HG03342 (cell line): ENCODE measurements at regions not wholly inside any gene's neighbourhood (a gene's known extent, or its start where the extent isn't known, plus 50 kb on each side); places are given as distances from the start of the nearest gene placed in this dataset.

ENCODE experiments used
- ATAC-seq: cut with Tn5 transposase; IDR thresholded peaks from one replicate; pipeline ENCODE4 v1.9.1; 2021; ENCODE audit warnings: mild to moderate bottlenecking, moderate library complexity; ENCODE audit not compliant: unreplicated experiment

- no peak for ATAC-seq
Measured at GRCh38 chr15:93583968-93584367, 495.0 kb upstream of the RGMA start.

DNA sequence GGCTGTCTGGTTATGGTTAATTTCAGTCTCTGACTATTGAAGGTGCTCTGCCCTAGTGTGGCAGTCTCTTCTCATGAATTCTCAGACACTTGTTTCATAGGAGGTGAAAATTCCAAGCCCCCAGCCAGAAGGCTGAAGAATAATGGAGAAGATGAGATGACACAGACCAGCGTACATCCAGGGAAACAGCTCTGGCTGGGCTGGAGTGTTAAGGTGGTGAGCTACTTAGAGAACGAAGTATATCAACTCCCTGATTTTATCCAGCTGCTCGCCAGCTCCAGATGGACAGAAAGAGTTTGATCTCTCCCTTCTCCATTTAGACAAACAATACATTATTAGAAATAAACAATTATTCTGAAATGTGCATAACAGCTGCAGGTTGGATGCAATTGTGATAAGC is 494.5 kb upstream of the RGMA start:
- no peak for ATAC-seq

GRCh38 chr15:93570527-93570926 is 481.5 kb upstream of the RGMA start:
- ATAC-seq, result no peak

GRCh38 chr15:93566762-93567161 is 477.8 kb upstream of the RGMA start:
- ATAC-seq, result no peak

GRCh38 chr15:93565201-93565600 is 476.2 kb upstream of the RGMA start:
- ATAC-seq, result no peak

DNA sequence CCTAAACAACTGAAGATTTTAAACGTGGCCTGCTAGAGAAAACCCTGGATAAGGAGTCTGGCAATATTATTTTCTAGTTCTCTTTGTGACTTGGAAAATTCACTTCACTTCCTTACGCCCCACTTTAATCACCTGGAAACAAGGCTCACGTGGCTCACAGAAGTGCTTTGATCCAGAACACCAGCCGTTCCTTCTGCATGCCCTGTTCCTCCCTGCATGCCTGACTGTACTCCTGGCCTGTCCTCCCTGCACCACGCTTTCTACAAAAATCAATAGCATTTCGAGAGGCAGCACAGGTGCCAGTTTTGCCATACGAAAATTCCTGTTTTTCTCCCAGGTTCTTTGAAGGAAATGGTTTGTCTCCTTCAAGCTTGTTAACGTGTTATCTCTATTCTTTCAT is 474.2 kb upstream of the RGMA start:
- ATAC-seq, result no peak

GRCh38 chr15:93562395-93563123 is 473.5 kb upstream of the RGMA start:
- ATAC-seq, result no peak

GRCh38 chr15:93557696-93558095 is 468.7 kb upstream of the RGMA start:
- ATAC-seq, result no peak

- no peak for ATAC-seq
Measured at GRCh38 chr15:93553167-93553935, 464.3 kb upstream of the RGMA start.

DNA sequence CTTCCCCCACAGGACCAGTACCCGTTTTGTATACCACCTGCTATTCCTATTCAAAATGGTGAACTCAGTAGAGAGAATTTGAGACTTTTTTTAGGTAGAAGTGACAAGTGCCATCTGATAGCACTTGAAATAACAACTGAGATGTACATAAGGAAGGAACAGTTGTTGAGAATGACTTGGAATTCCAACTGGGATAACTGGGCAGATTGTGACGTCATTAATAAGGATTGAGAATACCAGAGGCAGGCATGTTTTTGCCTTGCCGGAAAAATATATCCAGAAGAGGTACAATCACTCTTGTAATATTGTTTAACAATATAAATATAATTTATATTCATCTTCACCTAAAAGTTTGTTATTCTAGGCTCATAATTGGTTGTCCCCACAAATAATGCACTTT is 454.1 kb upstream of the RGMA start:
- ATAC-seq, result no peak

- ATAC-seq, result no peak
Measured at GRCh38 chr15:93527374-93528050, 438.5 kb upstream of the RGMA start.

DNA sequence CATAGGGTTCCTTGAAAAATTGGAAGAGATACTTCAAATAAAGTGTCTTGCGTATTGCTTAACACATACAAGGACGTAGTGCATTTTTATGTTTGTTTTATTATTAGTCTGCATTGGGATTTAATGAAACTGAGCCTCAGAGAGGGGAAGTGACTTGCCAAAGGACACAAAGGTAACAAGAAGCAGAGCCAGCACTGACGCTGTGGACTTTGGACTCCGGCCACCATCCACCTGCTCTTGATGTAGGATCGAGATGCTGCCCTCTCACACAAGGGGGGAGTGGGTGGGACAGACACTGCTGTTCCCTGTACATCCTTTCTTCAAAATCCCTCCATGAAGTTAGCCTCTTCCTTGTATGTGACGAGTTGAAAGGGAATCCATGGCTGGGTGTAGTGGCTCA is 435.4 kb upstream of the RGMA start:
- ATAC-seq, result no peak

- no peak for ATAC-seq
Measured at GRCh38 chr15:93523481-93523880, 434.5 kb upstream of the RGMA start.

DNA sequence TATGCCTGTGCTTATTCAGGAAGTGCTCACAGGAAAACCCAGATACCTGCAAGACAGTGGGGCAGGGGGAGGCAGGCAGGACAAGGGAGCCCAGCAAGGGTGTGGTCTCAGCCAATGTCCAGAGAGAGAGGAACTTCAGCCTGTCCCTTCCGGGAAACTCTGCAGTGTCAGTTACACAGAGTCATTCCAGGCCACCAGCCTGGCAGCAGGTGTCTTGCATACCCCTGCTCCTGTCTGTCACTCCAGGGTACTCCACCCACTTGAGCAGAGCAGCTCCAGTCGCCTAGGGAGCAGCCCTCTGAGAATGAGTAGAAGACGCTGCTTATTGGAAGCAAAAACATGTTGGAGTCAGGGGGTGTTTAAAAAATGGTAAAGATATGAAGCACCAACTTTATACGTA is 431.2 kb upstream of the RGMA start:
- no peak for ATAC-seq

GRCh38 chr15:93519599-93519998 is 430.6 kb upstream of the RGMA start:
- ATAC-seq, result no peak

- no peak for ATAC-seq
Measured at GRCh38 chr15:93517176-93517575, 428.2 kb upstream of the RGMA start.

DNA sequence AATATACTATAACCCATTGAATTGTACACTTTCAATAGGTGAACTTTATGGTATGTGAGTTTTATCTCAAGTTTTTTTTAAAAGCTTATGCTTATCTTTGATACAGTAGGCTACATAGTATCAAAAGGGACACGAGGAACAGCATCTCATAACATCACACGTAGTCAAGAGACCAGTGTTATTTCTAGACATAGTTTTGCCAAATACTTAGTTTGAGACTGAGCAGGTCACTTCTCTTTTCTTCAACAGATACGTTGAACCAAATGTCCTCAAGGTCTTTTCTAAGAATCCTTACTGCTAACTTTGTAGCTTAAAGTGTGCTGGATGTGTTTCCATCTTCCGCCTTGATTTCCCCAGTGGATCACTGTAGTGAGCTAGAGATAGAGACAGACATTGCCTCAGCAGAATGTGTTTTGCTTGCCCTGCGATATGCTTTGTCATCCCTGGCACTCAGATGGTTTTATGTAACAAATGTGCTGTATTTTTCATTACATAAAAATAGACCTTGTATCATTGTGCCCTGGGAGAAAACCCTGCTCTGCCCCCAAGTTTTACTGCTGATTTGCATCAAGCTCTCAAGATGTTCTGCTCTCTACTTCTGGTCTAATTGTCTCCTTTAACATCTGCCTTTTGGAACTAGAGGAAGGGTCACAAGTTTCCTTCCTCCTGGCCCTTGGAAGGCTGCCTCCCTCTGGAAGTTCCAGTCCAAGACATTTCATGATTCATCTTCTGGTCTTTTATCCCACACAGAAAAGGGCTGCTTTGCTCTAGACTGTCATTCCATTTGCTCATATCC is 426.4 kb upstream of the RGMA start:
- ATAC-seq, result no peak

DNA sequence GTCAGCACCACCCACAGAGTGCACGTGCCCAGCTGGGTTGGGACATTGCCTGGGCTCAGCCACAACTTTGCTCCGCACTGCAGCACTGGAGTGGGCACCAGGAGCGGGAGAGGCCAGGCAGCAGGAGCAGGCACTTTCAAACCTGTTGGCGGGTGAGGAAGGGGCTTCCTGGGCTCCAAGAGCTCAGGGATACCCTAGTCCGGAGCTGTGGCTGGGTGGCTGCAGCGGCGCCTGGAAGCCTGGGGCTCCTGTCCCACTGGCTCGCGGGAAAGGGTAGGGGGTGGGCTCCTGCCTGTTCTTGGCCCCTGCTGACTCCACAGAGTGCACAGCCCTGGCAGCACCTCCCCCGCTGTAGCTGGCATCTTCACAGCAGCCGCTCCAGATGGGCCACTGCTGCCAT is 417.6 kb upstream of the RGMA start:
- ATAC-seq, result no peak

GRCh38 chr15:93505506-93505905 is 416.5 kb upstream of the RGMA start:
- no peak for ATAC-seq

DNA sequence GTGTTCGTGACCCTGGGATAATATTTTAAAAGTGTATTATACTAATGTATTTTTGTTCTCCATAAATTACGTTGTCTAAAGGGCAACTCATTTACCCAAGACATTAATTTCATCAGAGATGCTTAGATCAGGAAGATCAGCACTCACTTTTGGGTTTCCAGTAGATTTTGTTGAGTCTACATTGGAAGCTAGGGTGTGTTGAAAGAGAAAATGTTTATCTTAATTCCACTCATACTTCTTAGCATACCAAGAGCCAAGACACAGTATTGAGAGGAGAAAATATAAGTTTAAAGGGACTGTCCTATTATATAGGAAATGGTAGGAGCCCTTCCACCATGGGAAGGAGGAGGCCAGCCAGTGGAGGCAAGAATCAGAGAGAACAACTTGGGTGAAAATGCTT is 412.9 kb upstream of the RGMA start:
- ATAC-seq, result no peak

DNA sequence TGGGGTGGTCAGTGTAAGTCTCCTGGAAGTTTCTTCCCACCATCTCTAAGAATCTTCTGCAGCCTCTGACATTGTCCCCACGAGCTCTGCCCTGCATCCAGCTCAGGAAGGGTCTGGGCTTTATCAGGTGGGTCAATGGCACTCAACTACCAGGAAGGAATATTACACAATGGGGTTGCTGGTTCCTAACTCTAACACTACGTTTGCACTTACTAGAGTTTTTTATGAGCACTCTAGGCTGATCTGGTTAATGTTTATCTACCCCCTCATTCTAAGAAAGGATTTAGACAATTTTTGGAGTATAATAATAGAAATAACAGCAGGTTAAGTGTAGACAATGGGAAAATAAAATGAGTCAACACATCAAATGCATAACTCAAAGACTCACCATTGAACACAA is 411.1 kb upstream of the RGMA start:
- no peak for ATAC-seq
